ENCODE measurements at regions not wholly inside any gene's neighbourhood (a gene's known extent, or its start where the extent isn't known, plus 50 kb on each side); places are given as distances from the start of the nearest gene placed in this dataset.

- TF ChIP-seq POLR2A (IDR thresholded peaks at IDR 0.05): no peak
- no peak for TF ChIP-seq CTCF (IDR thresholded peaks at IDR 0.05 in 4 of 5, conservative IDR thresholded peaks at IDR 0.05 in 1 of 5)
Observed at GRCh38 chr16:17572145-17572544, 101.4 kb upstream of the XYLT1 start.
